GM06990 (cell line): ENCODE measurements at regions not wholly inside any gene's neighbourhood (a gene's known extent, or its start where the extent isn't known, plus 50 kb on each side); places are given as distances from the start of the nearest gene placed in this dataset.

Experiments
- DNase-seq: peaks from one replicate; pipeline ENCODE4 v3.0.0-alpha.2; 2011; ENCODE audit not compliant: insufficient read length; ENCODE audit errors: extremely low read depth
- H3K27me3 ChIP-seq: replicated peaks from 2 replicates; pipeline ENCODE4 v1.6.0; 2011; ENCODE audit warnings: low read length; ENCODE audit not compliant: control insufficient read depth, insufficient read depth
- H3K36me3 ChIP-seq: 2 replicates; pipeline ENCODE4 v1.5.1; 2011; ENCODE audit warnings: low read length; ENCODE audit not compliant: control insufficient read depth, insufficient read depth
- H3K4me3 ChIP-seq: replicated peaks from 2 replicates; pipeline ENCODE4 v1.5.1; 2011; ENCODE audit warnings: low read depth, mild to moderate bottlenecking, control low read depth, low read length
- TF ChIP-seq, protein P1 (sequence below): IDR thresholded peaks from 2 replicates; pipeline ENCODE4 v1.5.1; 2011; ENCODE audit warnings: low read length, control low read depth, mild to moderate bottlenecking, inconsistent platforms; ENCODE audit not compliant: insufficient read depth, poor library complexity, severe bottlenecking

DNA sequence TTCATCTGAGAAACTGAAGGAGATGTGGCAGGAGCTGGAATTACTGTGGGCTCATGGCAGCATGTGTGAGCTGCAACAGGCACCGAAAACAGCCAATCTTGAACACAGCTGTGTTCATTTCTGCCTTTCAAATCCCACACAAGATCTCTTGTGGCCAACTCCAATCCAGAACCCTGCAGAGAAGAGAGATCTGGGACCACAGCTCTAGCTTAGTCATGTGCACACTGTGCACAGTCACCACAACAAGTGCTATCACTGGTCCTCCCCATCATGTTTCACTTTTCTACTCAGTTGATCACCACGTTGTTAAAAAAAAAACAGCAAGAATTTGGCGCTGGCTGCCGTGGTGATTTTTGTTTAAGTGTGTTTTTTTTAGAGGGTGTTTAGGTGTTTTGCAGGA, 254.5 kb upstream of the ELAC2 start:
- Histone ChIP-seq H3K36me3 (no peaks in the 10 kb centered on the region), H3K4me3 (no peak overlapping the region), H3K27me3 (no peaks in the 10 kb centered on the region)
- DNase-seq, result no peak
- TF ChIP-seq, protein P1, sequence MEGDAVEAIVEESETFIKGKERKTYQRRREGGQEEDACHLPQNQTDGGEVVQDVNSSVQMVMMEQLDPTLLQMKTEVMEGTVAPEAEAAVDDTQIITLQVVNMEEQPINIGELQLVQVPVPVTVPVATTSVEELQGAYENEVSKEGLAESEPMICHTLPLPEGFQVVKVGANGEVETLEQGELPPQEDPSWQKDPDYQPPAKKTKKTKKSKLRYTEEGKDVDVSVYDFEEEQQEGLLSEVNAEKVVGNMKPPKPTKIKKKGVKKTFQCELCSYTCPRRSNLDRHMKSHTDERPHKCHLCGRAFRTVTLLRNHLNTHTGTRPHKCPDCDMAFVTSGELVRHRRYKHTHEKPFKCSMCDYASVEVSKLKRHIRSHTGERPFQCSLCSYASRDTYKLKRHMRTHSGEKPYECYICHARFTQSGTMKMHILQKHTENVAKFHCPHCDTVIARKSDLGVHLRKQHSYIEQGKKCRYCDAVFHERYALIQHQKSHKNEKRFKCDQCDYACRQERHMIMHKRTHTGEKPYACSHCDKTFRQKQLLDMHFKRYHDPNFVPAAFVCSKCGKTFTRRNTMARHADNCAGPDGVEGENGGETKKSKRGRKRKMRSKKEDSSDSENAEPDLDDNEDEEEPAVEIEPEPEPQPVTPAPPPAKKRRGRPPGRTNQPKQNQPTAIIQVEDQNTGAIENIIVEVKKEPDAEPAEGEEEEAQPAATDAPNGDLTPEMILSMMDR, result no peak

DNA sequence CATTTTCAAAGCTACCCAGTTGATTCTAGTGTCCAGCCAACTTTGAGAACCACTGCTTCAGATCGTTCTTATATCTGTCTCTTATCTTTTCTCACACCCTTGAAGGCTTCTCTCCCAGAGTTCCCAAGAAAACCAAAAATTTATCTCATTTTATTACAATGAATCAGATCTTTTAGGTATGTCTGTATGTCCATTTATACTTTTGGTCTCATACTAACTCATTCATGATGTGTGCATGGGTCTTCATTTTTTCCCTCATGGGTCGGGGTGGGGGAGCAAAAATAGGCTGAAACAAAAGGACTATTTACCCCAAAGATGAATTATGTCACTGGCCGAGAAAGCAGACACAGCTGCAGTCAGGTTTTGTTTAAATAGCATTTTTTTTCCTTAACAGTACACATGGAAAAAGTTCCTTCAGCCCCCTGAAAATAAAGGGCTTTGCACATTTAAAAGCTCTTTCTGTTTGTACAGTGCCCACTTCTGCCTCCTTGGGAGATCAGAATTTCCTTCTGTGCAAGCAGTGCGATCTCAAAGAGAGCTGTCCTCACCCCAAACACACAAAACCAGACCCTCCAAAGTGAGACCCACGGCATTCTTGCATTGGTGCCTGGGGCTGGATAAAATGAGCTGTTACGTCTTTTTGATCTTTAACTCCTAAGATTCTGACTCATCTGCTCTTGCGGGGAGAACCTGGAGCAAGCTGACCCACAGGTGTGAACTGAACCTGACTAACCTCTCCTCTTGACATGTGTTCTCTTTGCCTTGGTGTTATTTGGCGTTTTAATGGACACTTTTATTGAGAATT, 251.2 kb upstream of the ELAC2 start:
- Histone ChIP-seq H3K27me3 (no peaks in the 10 kb centered on the region), H3K36me3 (no peaks in the 10 kb centered on the region), H3K4me3 (no peak overlapping the region)
- no peak for DNase-seq
- TF ChIP-seq, protein P1, result no peak

DNA sequence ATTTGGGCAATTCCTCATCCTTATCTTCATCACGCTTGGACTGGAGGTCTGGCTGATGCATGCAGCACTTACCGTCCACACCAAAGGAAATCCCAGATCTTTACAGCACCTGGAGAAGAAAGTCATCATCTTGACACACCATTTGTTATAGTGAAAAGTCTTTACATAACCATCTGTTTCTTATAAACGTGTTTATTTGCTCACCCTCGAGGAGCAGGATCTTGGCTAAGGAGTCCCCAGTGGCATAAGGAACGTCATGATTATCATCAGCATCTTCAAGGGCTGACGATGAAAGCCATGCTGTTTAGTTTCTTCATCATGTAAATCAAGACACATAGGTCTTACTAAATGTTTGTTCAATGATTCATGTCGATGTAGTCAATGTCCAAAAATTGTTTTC, 248.8 kb upstream of the ELAC2 start:
- no peaks in the 10 kb centered on the region for H3K27me3 ChIP-seq
- TF ChIP-seq, protein P1, result no peak
- H3K36me3 ChIP-seq, result no peaks in the 10 kb centered on the region
- no peak for DNase-seq
- no peak overlapping the region for H3K4me3 ChIP-seq

DNA sequence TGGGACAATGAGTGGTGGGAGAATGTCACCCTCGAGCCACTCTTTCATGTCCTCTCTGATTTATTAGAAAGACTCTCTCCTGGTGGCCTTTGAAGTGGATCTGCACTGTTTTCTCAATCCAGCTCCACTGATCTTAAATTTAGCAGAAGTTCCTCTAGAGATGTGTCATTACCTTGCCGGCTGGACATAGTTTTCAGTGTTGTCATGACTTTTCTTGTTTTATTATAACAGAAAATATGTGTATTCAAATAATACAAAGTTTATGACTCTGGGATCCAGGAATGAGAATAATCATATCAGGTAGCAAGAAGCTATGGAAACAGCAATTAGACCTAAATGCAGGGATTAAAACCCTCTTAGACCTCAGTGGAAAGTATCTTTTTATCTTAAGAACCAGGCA, 247.5 kb upstream of the ELAC2 start:
- H3K27me3 ChIP-seq, result no peaks in the 10 kb centered on the region
- no peak for DNase-seq
- H3K4me3 ChIP-seq, result no peak overlapping the region
- TF ChIP-seq, protein P1, result no peak
- H3K36me3 ChIP-seq, result no peaks in the 10 kb centered on the region

DNA sequence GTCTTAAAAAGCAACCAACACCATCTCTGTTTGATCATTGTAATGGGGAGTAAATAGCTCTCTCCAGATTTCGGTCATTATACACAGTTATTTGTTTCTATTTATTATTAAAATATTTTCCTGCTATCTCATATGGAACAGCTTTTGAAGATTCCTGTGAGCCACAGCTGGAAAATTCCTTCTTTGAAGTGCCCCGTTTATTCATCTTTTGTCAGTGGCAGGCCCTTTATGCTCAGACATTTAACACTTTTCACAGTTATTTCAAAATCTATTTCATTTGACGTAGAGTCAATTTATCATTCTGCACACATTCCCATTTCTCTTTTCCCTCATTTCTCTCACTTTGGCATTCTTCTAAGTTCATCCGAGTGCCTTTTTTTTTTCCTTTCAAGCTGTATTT, 245.9 kb upstream of the ELAC2 start:
- TF ChIP-seq, protein P1, result no peak
- no peaks in the 10 kb centered on the region for H3K27me3 ChIP-seq
- H3K4me3 ChIP-seq, result no peak overlapping the region
- no peak for DNase-seq
- no peaks in the 10 kb centered on the region for H3K36me3 ChIP-seq
